GM23338 (cell line): ENCODE measurements at regions not wholly inside any gene's neighbourhood (a gene's known extent, or its start where the extent isn't known, plus 50 kb on each side); places are given as distances from the start of the nearest gene placed in this dataset.

Experiments used
- ATAC-seq: fragments of 200-7000 bp; cut with Tn5 transposase; 3 replicates; pipeline ENCODE4 v1.9.1; 2020
- DNase-seq: peaks from one replicate; pipeline ENCODE4 v3.0.0-alpha.2; 2015; ENCODE audit warnings: low spot score
- H2AFZ ChIP-seq: fragments of 200-600 bp; sonication (generic); 2 replicates; pipeline ENCODE4 v1.8.0; 2016; ENCODE audit warnings: antibody characterized with exemption, mild to moderate bottlenecking, moderate library complexity
- H3F3A ChIP-seq: fragments of 200-600 bp; sonication (generic); replicated peaks from 2 replicates; pipeline ENCODE4 v1.8.0; 2017; ENCODE audit warnings: antibody characterized with exemption, mixed run types, low read depth
- H3K27ac ChIP-seq: fragments of 200-600 bp; sonication (generic); 2 replicates; pipeline ENCODE4 v1.6.1; 2016; ENCODE audit warnings: low read depth
- H3K27me3 ChIP-seq: fragments of 200-600 bp; sonication (generic); 2 replicates; pipeline ENCODE4 v1.8.0; 2016; ENCODE audit warnings: mild to moderate bottlenecking, mixed run types, moderate library complexity; ENCODE audit not compliant: insufficient read depth
- H3K36me3 ChIP-seq: fragments of 200-600 bp; sonication (generic); 2 replicates; pipeline ENCODE4 v1.8.0; 2016; ENCODE audit warnings: mild to moderate bottlenecking; ENCODE audit not compliant: insufficient read depth
- H3K4me1 ChIP-seq: fragments of 200-600 bp; sonication (generic); 2 replicates; pipeline ENCODE4 v1.8.0; 2016; ENCODE audit warnings: mild to moderate bottlenecking, moderate library complexity; ENCODE audit not compliant: insufficient read depth
- H3K4me2 ChIP-seq: fragments of 200-600 bp; sonication (generic); 2 replicates; pipeline ENCODE4 v1.7.1; 2017; ENCODE audit warnings: mixed run types
- H3K4me3 ChIP-seq: fragments of 200-600 bp; sonication (generic); 2 replicates; pipeline ENCODE4 v1.6.1; 2016; ENCODE audit warnings: mixed run types
- H3K79me2 ChIP-seq: fragments of 200-600 bp; sonication (generic); replicated peaks from 2 replicates; pipeline ENCODE4 v1.8.0; 2017; ENCODE audit warnings: mild to moderate bottlenecking; ENCODE audit not compliant: insufficient read depth
- H3K9me2 ChIP-seq: fragments of 200-600 bp; sonication (generic); 2 replicates; pipeline ENCODE4 v1.8.0; 2017; ENCODE audit not compliant: insufficient read depth
- H4K20me1 ChIP-seq: fragments of 200-600 bp; sonication (generic); replicated peaks from 2 replicates; pipeline ENCODE4 v1.8.0; 2017; ENCODE audit warnings: mild to moderate bottlenecking; ENCODE audit not compliant: insufficient read depth
- H3K27ac Mint-ChIP-seq: 2 replicates; pipeline ENCODE4 v1.8.0; 2020; ENCODE audit warnings: inconsistent platforms, mild to moderate bottlenecking, moderate library complexity, mixed read lengths
- H3K27me3 Mint-ChIP-seq: 3 replicates; pipeline ENCODE4 v1.8.0; 2022; ENCODE audit warnings: low read depth, mild to moderate bottlenecking, moderate library complexity, mixed read lengths, inconsistent platforms; ENCODE audit not compliant: insufficient read depth, poor library complexity
- H3K36me3 Mint-ChIP-seq: 3 replicates; pipeline ENCODE4 v1.8.0; 2021; ENCODE audit warnings: low read depth, mild to moderate bottlenecking, inconsistent platforms, moderate library complexity, mixed read lengths
- H3K4me1 Mint-ChIP-seq: 3 replicates; pipeline ENCODE4 v1.8.0; 2020; ENCODE audit warnings: mild to moderate bottlenecking, inconsistent platforms, mixed read lengths
- H3K4me3 Mint-ChIP-seq: 3 replicates; pipeline ENCODE4 v1.8.0; 2021; ENCODE audit warnings: moderate library complexity, mild to moderate bottlenecking, inconsistent platforms, mixed read lengths
- H3K9me3 Mint-ChIP-seq: 3 replicates; pipeline ENCODE4 v1.8.0; 2020; ENCODE audit warnings: moderate library complexity, mild to moderate bottlenecking, inconsistent platforms, mixed read lengths
- EZH2 ChIP-seq: fragments of 200-600 bp; sonication (generic); IDR thresholded peaks from one replicate; pipeline ENCODE4 v1.8.0; 2017; ENCODE audit warnings: antibody characterized with exemption, mild to moderate bottlenecking, low read depth; ENCODE audit not compliant: unreplicated experiment
- EZH2phosphoT487 ChIP-seq: fragments of 200-600 bp; sonication (generic); IDR thresholded peaks from one replicate; pipeline ENCODE4 v1.8.1; 2018; ENCODE audit warnings: antibody characterized with exemption; ENCODE audit not compliant: unreplicated experiment
- STAT1 ChIP-seq: IDR thresholded peaks from one replicate; pipeline ENCODE4 v1.6.1; 2016; ENCODE audit warnings: antibody characterized with exemption; ENCODE audit not compliant: unreplicated experiment
- ZNF331 ChIP-seq: fragments of 250-450 bp; sonication (Bioruptor Pico); IDR thresholded peaks from 2 replicates; pipeline ENCODE4 v1.5.0; 2020; ENCODE audit warnings: low read depth, mild to moderate bottlenecking, moderate library complexity
- TF ChIP-seq, protein P1 (sequence below): IDR thresholded peaks from 2 replicates; pipeline ENCODE4 v1.6.1; 2016; ENCODE audit warnings: antibody characterized with exemption
- TF ChIP-seq, protein P2 (sequence below): fragments of 250-450 bp; sonication (Bioruptor Pico); IDR thresholded peaks from 2 replicates; pipeline ENCODE4 v1.5.0; 2020; ENCODE audit warnings: mild to moderate bottlenecking, moderate library complexity

DNA sequence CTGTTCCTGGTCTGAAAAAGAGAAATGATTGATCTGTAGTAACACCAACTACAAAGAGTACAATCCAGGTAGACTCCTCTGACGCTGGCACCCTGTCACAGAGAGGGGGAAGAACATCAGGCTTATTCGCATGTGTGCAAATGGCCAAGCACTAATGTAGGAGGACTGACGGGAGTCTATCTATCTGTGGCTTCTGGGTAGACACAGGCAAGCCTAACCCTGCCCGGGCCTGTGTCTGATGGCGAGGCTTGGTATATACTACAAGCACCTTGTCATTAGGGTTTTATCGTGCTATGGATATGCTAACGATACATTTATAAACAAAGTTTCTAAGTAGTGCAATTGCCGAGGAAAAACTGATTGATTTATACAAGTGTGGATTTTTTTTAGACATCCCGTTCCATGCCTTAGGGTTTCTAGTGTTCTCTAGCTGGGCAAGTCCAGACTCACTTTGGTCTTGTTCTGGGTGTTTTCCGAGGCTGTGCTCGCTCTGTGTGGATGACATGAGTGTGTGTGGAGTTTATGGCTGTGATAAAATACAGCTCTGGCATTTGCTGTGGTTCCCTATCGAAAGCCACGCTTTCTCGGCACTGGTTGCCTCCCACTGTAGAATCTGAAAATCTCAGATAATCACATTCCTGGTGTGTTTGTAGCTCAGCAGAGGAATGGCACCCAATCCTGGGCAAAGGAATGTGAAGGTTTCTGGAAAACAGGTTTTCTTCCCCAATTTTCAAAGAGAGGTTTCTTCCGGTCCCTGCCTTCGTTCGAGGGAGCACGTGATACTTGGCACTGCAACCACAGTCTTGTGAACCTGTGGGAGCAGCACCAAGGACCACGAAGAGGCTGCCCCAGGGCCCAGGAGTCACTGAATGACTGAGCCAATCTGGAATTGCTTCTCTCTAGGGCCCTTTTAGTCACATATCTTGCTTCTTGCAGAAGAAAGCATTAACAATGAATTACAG lies 67.5 kb upstream of the EDN1 start:
- ATAC-seq (no peak), DNase-seq (peak; percentile 4)
- H3K4me1 ChIP-seq = no peaks in the 10 kb centered on the region
- no peak overlapping the region for H3K4me3 Mint-ChIP-seq
- no peak overlapping the region for H3K4me2 ChIP-seq
- H3K4me1 Mint-ChIP-seq = 0 out of 3 replicates have a peak, but pooled peaks cover 2% of the 10 kb centered on the region
- H3K36me3 ChIP-seq = no peaks in the 10 kb centered on the region
- no peaks in the 10 kb centered on the region for H3K9me2 ChIP-seq
- peaks cover 5% of the 10 kb centered on the region for H3K27me3 Mint-ChIP-seq
- H3K9me3 Mint-ChIP-seq = no peaks in the 10 kb centered on the region
- no peaks in the 10 kb centered on the region for H3K36me3 Mint-ChIP-seq
- no peaks in the 10 kb centered on the region for H3K27me3 ChIP-seq
- H3K27ac ChIP-seq = no peak overlapping the region
- H4K20me1 ChIP-seq = no peaks in the 10 kb centered on the region
- no peaks in the 10 kb centered on the region for H3F3A ChIP-seq
- no peak overlapping the region; the same call in 1 of the 2 replicates for H3K27ac Mint-ChIP-seq
- no peak overlapping the region for H3K4me3 ChIP-seq
- no peak overlapping the region for H2AFZ ChIP-seq
- TF ChIP-seq STAT1 = no peak
- TF ChIP-seq EZH2phosphoT487 = no peak
- TF ChIP-seq, protein P1, sequence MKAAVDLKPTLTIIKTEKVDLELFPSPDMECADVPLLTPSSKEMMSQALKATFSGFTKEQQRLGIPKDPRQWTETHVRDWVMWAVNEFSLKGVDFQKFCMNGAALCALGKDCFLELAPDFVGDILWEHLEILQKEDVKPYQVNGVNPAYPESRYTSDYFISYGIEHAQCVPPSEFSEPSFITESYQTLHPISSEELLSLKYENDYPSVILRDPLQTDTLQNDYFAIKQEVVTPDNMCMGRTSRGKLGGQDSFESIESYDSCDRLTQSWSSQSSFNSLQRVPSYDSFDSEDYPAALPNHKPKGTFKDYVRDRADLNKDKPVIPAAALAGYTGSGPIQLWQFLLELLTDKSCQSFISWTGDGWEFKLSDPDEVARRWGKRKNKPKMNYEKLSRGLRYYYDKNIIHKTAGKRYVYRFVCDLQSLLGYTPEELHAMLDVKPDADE = no peak
- no peak for TF ChIP-seq EZH2
- TF ChIP-seq, protein P2, sequence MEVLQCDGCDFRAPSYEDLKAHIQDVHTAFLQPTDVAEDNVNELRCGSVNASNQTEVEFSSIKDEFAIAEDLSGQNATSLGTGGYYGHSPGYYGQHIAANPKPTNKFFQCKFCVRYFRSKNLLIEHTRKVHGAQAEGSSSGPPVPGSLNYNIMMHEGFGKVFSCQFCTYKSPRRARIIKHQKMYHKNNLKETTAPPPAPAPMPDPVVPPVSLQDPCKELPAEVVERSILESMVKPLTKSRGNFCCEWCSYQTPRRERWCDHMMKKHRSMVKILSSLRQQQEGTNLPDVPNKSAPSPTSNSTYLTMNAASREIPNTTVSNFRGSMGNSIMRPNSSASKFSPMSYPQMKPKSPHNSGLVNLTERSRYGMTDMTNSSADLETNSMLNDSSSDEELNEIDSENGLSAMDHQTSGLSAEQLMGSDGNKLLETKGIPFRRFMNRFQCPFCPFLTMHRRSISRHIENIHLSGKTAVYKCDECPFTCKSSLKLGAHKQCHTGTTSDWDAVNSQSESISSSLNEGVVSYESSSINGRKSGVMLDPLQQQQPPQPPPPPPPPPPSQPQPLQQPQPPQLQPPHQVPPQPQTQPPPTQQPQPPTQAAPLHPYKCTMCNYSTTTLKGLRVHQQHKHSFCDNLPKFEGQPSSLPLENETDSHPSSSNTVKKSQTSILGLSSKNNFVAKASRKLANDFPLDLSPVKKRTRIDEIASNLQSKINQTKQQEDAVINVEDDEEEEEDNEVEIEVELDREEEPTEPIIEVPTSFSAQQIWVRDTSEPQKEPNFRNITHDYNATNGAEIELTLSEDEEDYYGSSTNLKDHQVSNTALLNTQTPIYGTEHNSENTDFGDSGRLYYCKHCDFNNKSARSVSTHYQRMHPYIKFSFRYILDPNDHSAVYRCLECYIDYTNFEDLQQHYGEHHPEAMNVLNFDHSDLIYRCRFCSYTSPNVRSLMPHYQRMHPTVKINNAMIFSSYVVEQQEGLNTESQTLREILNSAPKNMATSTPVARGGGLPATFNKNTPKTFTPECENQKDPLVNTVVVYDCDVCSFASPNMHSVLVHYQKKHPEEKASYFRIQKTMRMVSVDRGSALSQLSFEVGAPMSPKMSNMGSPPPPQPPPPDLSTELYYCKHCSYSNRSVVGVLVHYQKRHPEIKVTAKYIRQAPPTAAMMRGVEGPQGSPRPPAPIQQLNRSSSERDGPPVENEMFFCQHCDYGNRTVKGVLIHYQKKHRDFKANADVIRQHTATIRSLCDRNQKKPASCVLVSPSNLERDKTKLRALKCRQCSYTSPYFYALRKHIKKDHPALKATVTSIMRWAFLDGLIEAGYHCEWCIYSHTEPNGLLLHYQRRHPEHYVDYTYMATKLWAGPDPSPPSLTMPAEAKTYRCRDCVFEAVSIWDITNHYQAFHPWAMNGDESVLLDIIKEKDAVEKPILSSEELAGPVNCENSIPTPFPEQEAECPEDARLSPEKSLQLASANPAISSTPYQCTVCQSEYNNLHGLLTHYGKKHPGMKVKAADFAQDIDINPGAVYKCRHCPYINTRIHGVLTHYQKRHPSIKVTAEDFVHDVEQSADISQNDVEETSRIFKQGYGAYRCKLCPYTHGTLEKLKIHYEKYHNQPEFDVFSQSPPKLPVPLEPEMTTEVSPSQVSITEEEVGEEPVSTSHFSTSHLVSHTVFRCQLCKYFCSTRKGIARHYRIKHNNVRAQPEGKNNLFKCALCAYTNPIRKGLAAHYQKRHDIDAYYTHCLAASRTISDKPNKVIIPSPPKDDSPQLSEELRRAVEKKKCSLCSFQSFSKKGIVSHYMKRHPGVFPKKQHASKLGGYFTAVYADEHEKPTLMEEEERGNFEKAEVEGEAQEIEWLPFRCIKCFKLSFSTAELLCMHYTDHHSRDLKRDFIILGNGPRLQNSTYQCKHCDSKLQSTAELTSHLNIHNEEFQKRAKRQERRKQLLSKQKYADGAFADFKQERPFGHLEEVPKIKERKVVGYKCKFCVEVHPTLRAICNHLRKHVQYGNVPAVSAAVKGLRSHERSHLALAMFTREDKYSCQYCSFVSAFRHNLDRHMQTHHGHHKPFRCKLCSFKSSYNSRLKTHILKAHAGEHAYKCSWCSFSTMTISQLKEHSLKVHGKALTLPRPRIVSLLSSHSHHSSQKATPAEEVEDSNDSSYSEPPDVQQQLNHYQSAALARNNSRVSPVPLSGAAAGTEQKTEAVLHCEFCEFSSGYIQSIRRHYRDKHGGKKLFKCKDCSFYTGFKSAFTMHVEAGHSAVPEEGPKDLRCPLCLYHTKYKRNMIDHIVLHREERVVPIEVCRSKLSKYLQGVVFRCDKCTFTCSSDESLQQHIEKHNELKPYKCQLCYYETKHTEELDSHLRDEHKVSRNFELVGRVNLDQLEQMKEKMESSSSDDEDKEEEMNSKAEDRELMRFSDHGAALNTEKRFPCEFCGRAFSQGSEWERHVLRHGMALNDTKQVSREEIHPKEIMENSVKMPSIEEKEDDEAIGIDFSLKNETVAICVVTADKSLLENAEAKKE (CRISPR knock-in tag) = no peak
- TF ChIP-seq ZNF331 (CRISPR knock-in tag) = no peak
- no peaks in the 10 kb centered on the region for H3K79me2 ChIP-seq
